ENCODE measurements at regions not wholly inside any gene's neighbourhood (a gene's known extent, or its start where the extent isn't known, plus 50 kb on each side); places are given as distances from the start of the nearest gene placed in this dataset.
"Not testable (repeated sequence)": the region's sequence is repeated elsewhere in the genome, so short reads cannot be mapped to it uniquely, and the experiment has no call there.

- no peak for DNase-seq
These were observed 191.5 kb upstream of the AJAP1 start for GRCh38 chr1:4462831-4463484.

- DNase-seq, result no peak
These were observed 190.8 kb upstream of the AJAP1 start for GRCh38 chr1:4463631-4464030.

- no peak for DNase-seq
These were observed 189.9 kb upstream of the AJAP1 start for GRCh38 chr1:4464478-4464877.

- no peak for DNase-seq
These were observed 187.2 kb upstream of the AJAP1 start for GRCh38 chr1:4467241-4467640.

GRCh38 chr1:4468386-4468785 lies 186.0 kb upstream of the AJAP1 start:
- no peak for DNase-seq

GRCh38 chr1:4468804-4469514 lies 185.4 kb upstream of the AJAP1 start:
- no peak for DNase-seq

- DNase-seq, result no peak
These were observed 178.0 kb upstream of the AJAP1 start for GRCh38 chr1:4476394-4476793.

GRCh38 chr1:4481451-4481850 lies 173.0 kb upstream of the AJAP1 start:
- DNase-seq, result no peak

GRCh38 chr1:4482526-4482925 lies 171.9 kb upstream of the AJAP1 start:
- no peak for DNase-seq

GRCh38 chr1:4483021-4483625 lies 171.3 kb upstream of the AJAP1 start:
- DNase-seq, result no peak

- peak; percentile 5 for DNase-seq
These were observed 169.0 kb upstream of the AJAP1 start for GRCh38 chr1:4485398-4485797.

- DNase-seq, result no peak
These were observed 168.5 kb upstream of the AJAP1 start for GRCh38 chr1:4485878-4486277.

- no peak for DNase-seq
These were observed 167.8 kb upstream of the AJAP1 start for GRCh38 chr1:4486408-4487120.

GRCh38 chr1:4488018-4488417 lies 166.4 kb upstream of the AJAP1 start:
- DNase-seq, result no peak

- DNase-seq, result no peak
These were observed 164.9 kb upstream of the AJAP1 start for GRCh38 chr1:4489486-4489885.

- DNase-seq, result not testable (repeated sequence)
These were observed 164.4 kb upstream of the AJAP1 start for GRCh38 chr1:4489992-4490391.

GRCh38 chr1:4494027-4494426 lies 160.4 kb upstream of the AJAP1 start:
- no peak for DNase-seq

GRCh38 chr1:4494558-4494957 lies 159.9 kb upstream of the AJAP1 start:
- DNase-seq, result no peak

- no peak for DNase-seq
These were observed 158.6 kb upstream of the AJAP1 start for GRCh38 chr1:4495809-4496208.

- DNase-seq, result no peak
These were observed 154.0 kb upstream of the AJAP1 start for GRCh38 chr1:4500441-4500840.

- no peak for DNase-seq
These were observed 147.8 kb upstream of the AJAP1 start for GRCh38 chr1:4506591-4506990.

- DNase-seq, result no peak
These were observed 145.2 kb upstream of the AJAP1 start for GRCh38 chr1:4509206-4509605.

GRCh38 chr1:4510276-4510691 lies 144.1 kb upstream of the AJAP1 start:
- DNase-seq, result no peak

GRCh38 chr1:4511374-4511773 lies 143.0 kb upstream of the AJAP1 start:
- no peak for DNase-seq
